ENCODE measurements at regions not wholly inside any gene's neighbourhood (a gene's known extent, or its start where the extent isn't known, plus 50 kb on each side); places are given as distances from the start of the nearest gene placed in this dataset.

GRCh38 chr4:22097596-22097995 lies 149.0 kb upstream of the KCNIP4 start:
- ATAC-seq, result no peak

- ATAC-seq, result no peak
Observed at GRCh38 chr4:22094217-22094616, 145.6 kb upstream of the KCNIP4 start.

GRCh38 chr4:22093126-22093525 lies 144.6 kb upstream of the KCNIP4 start:
- ATAC-seq, result no peak

GRCh38 chr4:22091906-22092305 lies 143.3 kb upstream of the KCNIP4 start:
- ATAC-seq, result no peak

- ATAC-seq, result no peak
Observed at GRCh38 chr4:22091352-22091717, 142.8 kb upstream of the KCNIP4 start.

- ATAC-seq, result no peak
Observed at GRCh38 chr4:22090661-22091351, 142.2 kb upstream of the KCNIP4 start.

GRCh38 chr4:22077571-22077970 lies 129.0 kb upstream of the KCNIP4 start:
- no peak for ATAC-seq

- ATAC-seq, result no peak
Observed at GRCh38 chr4:22072726-22073125, 124.2 kb upstream of the KCNIP4 start.

GRCh38 chr4:22072240-22072639 lies 123.7 kb upstream of the KCNIP4 start:
- no peak for ATAC-seq

GRCh38 chr4:22071749-22072148 lies 123.2 kb upstream of the KCNIP4 start:
- no peak for ATAC-seq

- no peak for ATAC-seq
Observed at GRCh38 chr4:22070256-22070655, 121.7 kb upstream of the KCNIP4 start.

- no peak for ATAC-seq
Observed at GRCh38 chr4:22063613-22064012, 115.0 kb upstream of the KCNIP4 start.

GRCh38 chr4:22062676-22063075 lies 114.1 kb upstream of the KCNIP4 start:
- no peak for ATAC-seq

GRCh38 chr4:22055954-22056353 lies 107.4 kb upstream of the KCNIP4 start:
- ATAC-seq, result no peak

- no peak for ATAC-seq
Observed at GRCh38 chr4:22052076-22052475, 103.5 kb upstream of the KCNIP4 start.

GRCh38 chr4:22048323-22048722 lies 99.8 kb upstream of the KCNIP4 start:
- ATAC-seq, result no peak

- no peak for ATAC-seq
Observed at GRCh38 chr4:22047793-22048192, 99.2 kb upstream of the KCNIP4 start.

- no peak for ATAC-seq
Observed at GRCh38 chr4:22045051-22045630, 96.6 kb upstream of the KCNIP4 start.

- ATAC-seq, result no peak
Observed at GRCh38 chr4:22031423-22031822, 82.9 kb upstream of the KCNIP4 start.

- no peak for ATAC-seq
Observed at GRCh38 chr4:22030881-22031280, 82.3 kb upstream of the KCNIP4 start.

GRCh38 chr4:22030307-22030706 lies 81.7 kb upstream of the KCNIP4 start:
- no peak for ATAC-seq

- ATAC-seq, result no peak
Observed at GRCh38 chr4:22029803-22030202, 81.2 kb upstream of the KCNIP4 start.

- ATAC-seq, result no peak
Observed at GRCh38 chr4:22021106-22021505, 72.5 kb upstream of the KCNIP4 start.

GRCh38 chr4:22020129-22020528 lies 71.6 kb upstream of the KCNIP4 start:
- ATAC-seq, result no peak

GRCh38 chr4:22019676-22020075 lies 71.1 kb upstream of the KCNIP4 start:
- ATAC-seq, result no peak
